ENCODE measurements at regions not wholly inside any gene's neighbourhood (a gene's known extent, or its start where the extent isn't known, plus 50 kb on each side); places are given as distances from the start of the nearest gene placed in this dataset.
A peak's percentile ranks its signal among the peaks of the same experiment; 100 is the strongest.

- Histone ChIP-seq H3K27me3 (ENCODE audit: control insufficient read depth in 2 of 2, insufficient read depth in 2 of 2, low read length in 2 of 2) (no peaks in the 10 kb centered on the region), H3K9me3 (ENCODE audit: control insufficient read depth in 2 of 2, low read length in 2 of 2) (no peaks in the 10 kb centered on the region), H3K36me3 (ENCODE audit: control insufficient read depth in 2 of 2, insufficient read depth in 2 of 2, low read length in 2 of 2) (no peaks in the 10 kb centered on the region), H3K27ac (ENCODE audit: low read depth in 2 of 2, low read length in 2 of 2) (no peak overlapping the region), H3K4me3 (ENCODE audit: low read length in 2 of 2) (no peak overlapping the region), H3K4me1 (ENCODE audit: control insufficient read depth in 2 of 2, insufficient read depth in 2 of 2, low read length in 2 of 2) (peaks cover 2 to 13% of the 10 kb centered on the region in 2 donors), H3K9ac (ENCODE audit: low read depth in 1 of 2, low read length in 2 of 2) (no peak overlapping the region)
Observed at GRCh38 chr2:150374492-150374891, 113.0 kb downstream of the RND3 start.

DNA sequence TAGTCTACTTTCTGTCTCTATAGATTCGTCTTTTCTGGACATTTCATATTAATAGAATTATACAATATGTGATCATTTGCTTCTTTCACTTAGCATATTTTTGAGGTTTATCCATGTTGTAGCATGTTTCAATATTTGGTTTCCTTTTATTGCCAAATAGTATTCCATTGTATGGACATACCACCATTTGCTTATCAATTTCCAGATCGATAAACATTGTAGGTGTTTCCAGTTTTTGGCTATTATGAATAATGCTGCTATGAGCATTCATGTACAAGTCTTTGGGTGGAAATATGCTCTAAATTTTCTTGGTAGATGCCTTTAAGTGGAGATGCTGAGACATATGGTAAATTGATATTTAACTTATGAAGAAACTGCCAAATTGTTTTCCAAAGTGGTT, 114.1 kb downstream of the RND3 start:
- H3K9me3 ChIP-seq (ENCODE audit: control insufficient read depth in 2 of 2, low read length in 2 of 2) = no peaks in the 10 kb centered on the region
- H3K36me3 ChIP-seq (ENCODE audit: control insufficient read depth in 2 of 2, insufficient read depth in 2 of 2, low read length in 2 of 2) = no peaks in the 10 kb centered on the region
- no peak overlapping the region for H3K27ac ChIP-seq (ENCODE audit: low read depth in 2 of 2, low read length in 2 of 2)
- H3K27me3 ChIP-seq (ENCODE audit: control insufficient read depth in 2 of 2, insufficient read depth in 2 of 2, low read length in 2 of 2) = no peaks in the 10 kb centered on the region
- H3K4me3 ChIP-seq (ENCODE audit: low read length in 2 of 2) = no peak overlapping the region
- H3K4me1 ChIP-seq (ENCODE audit: control insufficient read depth in 2 of 2, insufficient read depth in 2 of 2, low read length in 2 of 2) = peaks cover 2 to 13% of the 10 kb centered on the region in 2 donors
- H3K9ac ChIP-seq (ENCODE audit: low read depth in 1 of 2, low read length in 2 of 2) = no peak overlapping the region

DNA sequence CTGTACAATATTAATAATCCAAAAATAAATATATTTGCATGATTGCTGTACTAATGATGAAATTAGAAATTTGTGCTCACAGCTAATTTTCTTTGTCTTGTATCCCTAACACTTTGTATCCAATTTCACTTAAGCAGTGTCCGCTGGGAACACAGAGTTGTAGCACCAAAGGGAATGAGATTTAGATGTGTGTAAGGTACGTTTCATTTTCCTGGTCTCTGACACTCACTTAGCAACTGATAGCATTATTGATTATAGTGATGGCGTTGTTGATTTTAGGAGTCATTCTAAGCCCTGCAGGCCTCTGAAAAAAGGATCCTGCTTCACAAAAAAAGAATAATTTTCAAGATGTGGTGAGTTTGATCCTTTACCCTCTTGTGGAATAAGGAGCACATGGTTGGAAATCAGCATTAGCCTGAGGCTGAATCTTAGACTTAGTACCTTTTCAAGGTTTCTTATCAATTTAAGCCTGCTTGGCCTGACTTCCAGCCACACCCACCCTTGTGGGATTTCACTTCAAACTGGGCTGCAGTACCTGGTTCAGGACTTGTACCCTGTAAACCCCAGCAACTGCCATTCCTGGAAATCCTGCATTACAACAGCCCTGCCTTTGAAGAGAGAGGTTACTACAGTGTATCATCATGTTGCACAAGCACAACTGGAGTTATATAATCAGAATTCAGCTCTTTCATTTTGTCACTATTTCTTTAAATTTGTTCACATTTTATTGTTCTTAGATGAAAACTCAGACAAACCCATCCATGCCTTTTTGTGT, 116.2 kb downstream of the RND3 start:
- Histone ChIP-seq H3K36me3 (ENCODE audit: control insufficient read depth in 2 of 2, insufficient read depth in 2 of 2, low read length in 2 of 2) (no peaks in the 10 kb centered on the region), H3K4me1 (ENCODE audit: control insufficient read depth in 2 of 2, insufficient read depth in 2 of 2, low read length in 2 of 2) (peaks cover 2 to 13% of the 10 kb centered on the region in 2 donors), H3K9ac (ENCODE audit: low read depth in 1 of 2, low read length in 2 of 2) (no peak overlapping the region), H3K27me3 (ENCODE audit: control insufficient read depth in 2 of 2, insufficient read depth in 2 of 2, low read length in 2 of 2) (no peaks in the 10 kb centered on the region), H3K27ac (ENCODE audit: low read depth in 2 of 2, low read length in 2 of 2) (peak overlapping the region in 1 of 2 donors; percentile 56), H3K4me3 (ENCODE audit: low read length in 2 of 2) (no peak overlapping the region), H3K9me3 (ENCODE audit: control insufficient read depth in 2 of 2, low read length in 2 of 2) (no peaks in the 10 kb centered on the region)

GRCh38 chr2:150370561-150370960, 116.9 kb downstream of the RND3 start:
- no peak overlapping the region for H3K9ac ChIP-seq (ENCODE audit: low read depth in 1 of 2, low read length in 2 of 2)
- H3K27me3 ChIP-seq (ENCODE audit: control insufficient read depth in 2 of 2, insufficient read depth in 2 of 2, low read length in 2 of 2) = no peaks in the 10 kb centered on the region
- no peak overlapping the region for H3K27ac ChIP-seq (ENCODE audit: low read depth in 2 of 2, low read length in 2 of 2)
- H3K4me3 ChIP-seq (ENCODE audit: low read length in 2 of 2) = no peak overlapping the region
- peaks cover 2 to 13% of the 10 kb centered on the region in 2 donors for H3K4me1 ChIP-seq (ENCODE audit: control insufficient read depth in 2 of 2, insufficient read depth in 2 of 2, low read length in 2 of 2)
- H3K36me3 ChIP-seq (ENCODE audit: control insufficient read depth in 2 of 2, insufficient read depth in 2 of 2, low read length in 2 of 2) = no peaks in the 10 kb centered on the region
- no peaks in the 10 kb centered on the region for H3K9me3 ChIP-seq (ENCODE audit: control insufficient read depth in 2 of 2, low read length in 2 of 2)

GRCh38 chr2:150369862-150370261, 117.6 kb downstream of the RND3 start:
- H3K4me1 ChIP-seq (ENCODE audit: control insufficient read depth in 2 of 2, insufficient read depth in 2 of 2, low read length in 2 of 2) = peaks cover 2 to 13% of the 10 kb centered on the region in 2 donors
- no peaks in the 10 kb centered on the region for H3K36me3 ChIP-seq (ENCODE audit: control insufficient read depth in 2 of 2, insufficient read depth in 2 of 2, low read length in 2 of 2)
- H3K27me3 ChIP-seq (ENCODE audit: control insufficient read depth in 2 of 2, insufficient read depth in 2 of 2, low read length in 2 of 2) = no peaks in the 10 kb centered on the region
- no peak overlapping the region for H3K4me3 ChIP-seq (ENCODE audit: low read length in 2 of 2)
- no peak overlapping the region for H3K27ac ChIP-seq (ENCODE audit: low read depth in 2 of 2, low read length in 2 of 2)
- H3K9me3 ChIP-seq (ENCODE audit: control insufficient read depth in 2 of 2, low read length in 2 of 2) = no peaks in the 10 kb centered on the region
- H3K9ac ChIP-seq (ENCODE audit: low read depth in 1 of 2, low read length in 2 of 2) = no peak overlapping the region

GRCh38 chr2:150358468-150358807, 129.0 kb downstream of the RND3 start:
- no peaks in the 10 kb centered on the region for H3K9me3 ChIP-seq (ENCODE audit: control insufficient read depth in 2 of 2, low read length in 2 of 2)
- no peak overlapping the region for H3K27ac ChIP-seq (ENCODE audit: low read depth in 2 of 2, low read length in 2 of 2)
- no peaks in the 10 kb centered on the region for H3K27me3 ChIP-seq (ENCODE audit: control insufficient read depth in 2 of 2, insufficient read depth in 2 of 2, low read length in 2 of 2)
- no peaks in the 10 kb centered on the region for H3K36me3 ChIP-seq (ENCODE audit: control insufficient read depth in 2 of 2, insufficient read depth in 2 of 2, low read length in 2 of 2)
- no peak overlapping the region for H3K4me3 ChIP-seq (ENCODE audit: low read length in 2 of 2)
- H3K4me1 ChIP-seq (ENCODE audit: control insufficient read depth in 2 of 2, insufficient read depth in 2 of 2, low read length in 2 of 2) = no peaks in the 10 kb centered on the region
- H3K9ac ChIP-seq (ENCODE audit: low read depth in 1 of 2, low read length in 2 of 2) = no peak overlapping the region

GRCh38 chr2:150357770-150358467, 129.5 kb downstream of the RND3 start:
- Histone ChIP-seq H3K9me3 (ENCODE audit: control insufficient read depth in 2 of 2, low read length in 2 of 2) (no peaks in the 10 kb centered on the region), H3K27me3 (ENCODE audit: control insufficient read depth in 2 of 2, insufficient read depth in 2 of 2, low read length in 2 of 2) (no peaks in the 10 kb centered on the region), H3K36me3 (ENCODE audit: control insufficient read depth in 2 of 2, insufficient read depth in 2 of 2, low read length in 2 of 2) (no peaks in the 10 kb centered on the region), H3K27ac (ENCODE audit: low read depth in 2 of 2, low read length in 2 of 2) (no peak overlapping the region), H3K9ac (ENCODE audit: low read depth in 1 of 2, low read length in 2 of 2) (no peak overlapping the region), H3K4me3 (ENCODE audit: low read length in 2 of 2) (no peak overlapping the region), H3K4me1 (ENCODE audit: control insufficient read depth in 2 of 2, insufficient read depth in 2 of 2, low read length in 2 of 2) (no peaks in the 10 kb centered on the region)

DNA sequence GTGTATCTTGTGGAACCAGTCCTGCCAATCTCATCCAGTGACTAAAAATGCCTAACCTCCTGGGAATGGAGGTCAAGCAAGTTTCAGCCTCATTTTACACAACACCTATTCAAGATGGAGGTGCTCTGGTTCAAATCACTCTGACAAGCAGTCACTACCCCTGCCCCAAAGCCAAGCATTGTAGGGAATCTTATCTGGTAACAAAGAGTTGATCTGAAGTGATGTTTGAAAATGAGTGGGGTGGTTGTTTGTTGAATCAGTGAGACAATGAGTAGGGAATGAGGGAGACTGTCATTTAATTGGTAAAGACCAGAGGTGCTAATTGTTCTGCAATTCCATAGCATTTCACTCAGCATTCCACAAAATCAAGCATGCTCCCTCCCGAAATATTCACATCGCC, 132.0 kb downstream of the RND3 start:
- no peaks in the 10 kb centered on the region for H3K36me3 ChIP-seq (ENCODE audit: control insufficient read depth in 2 of 2, insufficient read depth in 2 of 2, low read length in 2 of 2)
- H3K4me3 ChIP-seq (ENCODE audit: low read length in 2 of 2) = no peak overlapping the region
- H3K4me1 ChIP-seq (ENCODE audit: control insufficient read depth in 2 of 2, insufficient read depth in 2 of 2, low read length in 2 of 2) = no peaks in the 10 kb centered on the region
- no peaks in the 10 kb centered on the region for H3K9me3 ChIP-seq (ENCODE audit: control insufficient read depth in 2 of 2, low read length in 2 of 2)
- no peak overlapping the region for H3K27ac ChIP-seq (ENCODE audit: low read depth in 2 of 2, low read length in 2 of 2)
- H3K27me3 ChIP-seq (ENCODE audit: control insufficient read depth in 2 of 2, insufficient read depth in 2 of 2, low read length in 2 of 2) = no peaks in the 10 kb centered on the region
- no peak overlapping the region for H3K9ac ChIP-seq (ENCODE audit: low read depth in 1 of 2, low read length in 2 of 2)

- no peaks in the 10 kb centered on the region for H3K4me1 ChIP-seq (ENCODE audit: control insufficient read depth in 2 of 2, insufficient read depth in 2 of 2, low read length in 2 of 2)
- H3K36me3 ChIP-seq (ENCODE audit: control insufficient read depth in 2 of 2, insufficient read depth in 2 of 2, low read length in 2 of 2) = no peaks in the 10 kb centered on the region
- H3K9ac ChIP-seq (ENCODE audit: low read depth in 1 of 2, low read length in 2 of 2) = no peak overlapping the region
- H3K9me3 ChIP-seq (ENCODE audit: control insufficient read depth in 2 of 2, low read length in 2 of 2) = no peaks in the 10 kb centered on the region
- H3K4me3 ChIP-seq (ENCODE audit: low read length in 2 of 2) = no peak overlapping the region
- H3K27ac ChIP-seq (ENCODE audit: low read depth in 2 of 2, low read length in 2 of 2) = no peak overlapping the region
- H3K27me3 ChIP-seq (ENCODE audit: control insufficient read depth in 2 of 2, insufficient read depth in 2 of 2, low read length in 2 of 2) = no peaks in the 10 kb centered on the region
Observed at GRCh38 chr2:150353376-150353775, 134.1 kb downstream of the RND3 start.

DNA sequence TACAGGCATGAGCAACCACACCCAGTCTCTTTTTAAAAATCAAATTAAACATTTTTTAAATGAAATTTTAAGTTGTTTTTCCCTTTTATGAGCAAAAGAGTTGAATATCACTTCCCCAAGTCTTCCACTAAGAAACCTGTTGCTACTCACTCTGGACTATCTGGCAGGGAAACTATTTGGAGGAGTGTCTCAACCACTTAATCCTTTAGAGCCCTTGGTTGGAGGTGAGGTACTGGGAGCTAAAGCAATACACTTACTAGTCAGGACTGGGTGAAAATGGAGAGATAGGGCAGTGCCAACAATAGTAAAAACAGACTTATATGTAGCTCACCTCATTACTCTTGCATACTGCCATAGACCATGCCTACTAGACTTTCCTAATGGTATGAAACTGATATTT, 135.5 kb downstream of the RND3 start:
- H3K27ac ChIP-seq (ENCODE audit: low read depth in 2 of 2, low read length in 2 of 2) = no peak overlapping the region
- no peaks in the 10 kb centered on the region for H3K4me1 ChIP-seq (ENCODE audit: control insufficient read depth in 2 of 2, insufficient read depth in 2 of 2, low read length in 2 of 2)
- H3K36me3 ChIP-seq (ENCODE audit: control insufficient read depth in 2 of 2, insufficient read depth in 2 of 2, low read length in 2 of 2) = no peaks in the 10 kb centered on the region
- no peaks in the 10 kb centered on the region for H3K27me3 ChIP-seq (ENCODE audit: control insufficient read depth in 2 of 2, insufficient read depth in 2 of 2, low read length in 2 of 2)
- H3K9ac ChIP-seq (ENCODE audit: low read depth in 1 of 2, low read length in 2 of 2) = no peak overlapping the region
- H3K9me3 ChIP-seq (ENCODE audit: control insufficient read depth in 2 of 2, low read length in 2 of 2) = no peaks in the 10 kb centered on the region
- H3K4me3 ChIP-seq (ENCODE audit: low read length in 2 of 2) = no peak overlapping the region
